Breast epithelium (tissue), 4 donors: ENCODE measurements at regions not wholly inside any gene's neighbourhood (a gene's known extent, or its start where the extent isn't known, plus 50 kb on each side); places are given as distances from the start of the nearest gene placed in this dataset.

Experiments
- DNase-seq, 2 donors: peaks; one replicate each; pipeline ENCODE4 v3.0.0-alpha.2; 2019; ENCODE audit warnings: low spot score in 2 of 2
- H3K27ac ChIP-seq, 2 donors: fragments of 200-600 bp; sonication (generic) in 1 of 2; one replicate each; pipeline ENCODE4 v1.5.1; 2016 to 2019; ENCODE audit warnings: mild to moderate bottlenecking in 1 of 2
- H3K27me3 ChIP-seq, 2 donors: fragments of 200-600 bp; sonication (generic) in 1 of 2; one replicate each; pipeline versions ENCODE4 v1.5.1 to v1.6.0; 2017 to 2019; ENCODE audit warnings: control low read depth in 1 of 2, mild to moderate bottlenecking in 1 of 2
- H3K36me3 ChIP-seq: fragments of 200-600 bp; one replicate; pipeline ENCODE4 v1.5.1; 2019
- H3K4me1 ChIP-seq, 2 donors: fragments of 200-600 bp; sonication (generic); one replicate each; pipeline ENCODE4 v1.5.1; 2016 to 2019; ENCODE audit warnings: control low read depth in 1 of 2
- H3K4me3 ChIP-seq, 3 donors: fragments of 200-600 bp; sonication (generic); 1 replicate in 2 of 3; 2 replicates in 1 of 3; pipeline ENCODE4 v1.5.1; 2016 to 2019; ENCODE audit warnings: mild to moderate bottlenecking in 3 of 3, moderate library complexity in 2 of 3
- H3K9me3 ChIP-seq, 2 donors: fragments of 200-600 bp; sonication (generic) in 1 of 2; one replicate each; pipeline ENCODE4 v1.5.1; 2016 to 2019; ENCODE audit warnings: control low read depth in 1 of 2
- CTCF ChIP-seq, 3 donors: fragments of 450-650 bp; IDR thresholded peaks; one replicate each; pipeline ENCODE4 v1.5.1; 2016 to 2017; ENCODE audit warnings: antibody characterized with exemption in 3 of 3, mild to moderate bottlenecking in 3 of 3, moderate library complexity in 3 of 3
- POLR2A ChIP-seq: fragments of 450-650 bp; IDR thresholded peaks from one replicate; pipeline ENCODE4 v1.6.1; 2016; ENCODE audit warnings: antibody characterized with exemption, mild to moderate bottlenecking, moderate library complexity
- POLR2AphosphoS5 ChIP-seq, 3 donors: sonication (generic); formaldehyde crosslinking; IDR thresholded peaks; one replicate each; pipeline ENCODE4 v1.6.1; 2017; ENCODE audit warnings: antibody characterized with exemption in 3 of 3
- intact Hi-C: fragments of 100-400 bp; cut with DNase I; formaldehyde crosslinking; loops from one replicate; pipeline ENCODE4 v1.15.1; 2023; ENCODE audit warnings: low total_unique reads

DNA sequence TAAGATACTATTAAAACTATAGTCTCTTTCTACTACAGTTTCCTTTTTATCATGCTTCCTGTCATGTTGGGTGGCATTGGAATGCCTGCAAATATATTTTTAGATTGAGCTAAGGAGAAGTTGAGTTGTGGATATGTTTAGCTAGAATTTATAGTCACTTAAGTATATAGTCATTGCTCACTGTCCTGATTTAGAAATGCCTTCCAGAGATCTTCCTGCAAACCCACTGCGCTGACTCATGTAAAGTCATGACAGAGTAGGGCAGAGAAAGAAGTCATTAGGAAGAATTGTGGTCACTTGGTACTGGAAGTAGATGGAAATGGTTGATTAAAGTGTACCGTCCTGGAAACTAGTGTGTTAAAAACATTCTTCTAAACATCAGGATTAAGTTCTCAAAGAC, 490.3 kb upstream of the PABPC4L start:
- Histone ChIP-seq H3K9me3 (no peaks in the 10 kb centered on the region), H3K4me1 (no peaks in the 10 kb centered on the region), H3K36me3 (no peaks in the 10 kb centered on the region), H3K4me3 (no peak overlapping the region), H3K27me3 (no peaks in the 10 kb centered on the region), H3K27ac (no peak overlapping the region)
- no peak for DNase-seq
- TF ChIP-seq CTCF (IDR thresholded peaks at IDR 0.05): no peak
- no peak for TF ChIP-seq POLR2A
- TF ChIP-seq POLR2AphosphoS5 (IDR thresholded peaks at IDR 0.05): no peak
- intact Hi-C loops: no loop called here

DNA sequence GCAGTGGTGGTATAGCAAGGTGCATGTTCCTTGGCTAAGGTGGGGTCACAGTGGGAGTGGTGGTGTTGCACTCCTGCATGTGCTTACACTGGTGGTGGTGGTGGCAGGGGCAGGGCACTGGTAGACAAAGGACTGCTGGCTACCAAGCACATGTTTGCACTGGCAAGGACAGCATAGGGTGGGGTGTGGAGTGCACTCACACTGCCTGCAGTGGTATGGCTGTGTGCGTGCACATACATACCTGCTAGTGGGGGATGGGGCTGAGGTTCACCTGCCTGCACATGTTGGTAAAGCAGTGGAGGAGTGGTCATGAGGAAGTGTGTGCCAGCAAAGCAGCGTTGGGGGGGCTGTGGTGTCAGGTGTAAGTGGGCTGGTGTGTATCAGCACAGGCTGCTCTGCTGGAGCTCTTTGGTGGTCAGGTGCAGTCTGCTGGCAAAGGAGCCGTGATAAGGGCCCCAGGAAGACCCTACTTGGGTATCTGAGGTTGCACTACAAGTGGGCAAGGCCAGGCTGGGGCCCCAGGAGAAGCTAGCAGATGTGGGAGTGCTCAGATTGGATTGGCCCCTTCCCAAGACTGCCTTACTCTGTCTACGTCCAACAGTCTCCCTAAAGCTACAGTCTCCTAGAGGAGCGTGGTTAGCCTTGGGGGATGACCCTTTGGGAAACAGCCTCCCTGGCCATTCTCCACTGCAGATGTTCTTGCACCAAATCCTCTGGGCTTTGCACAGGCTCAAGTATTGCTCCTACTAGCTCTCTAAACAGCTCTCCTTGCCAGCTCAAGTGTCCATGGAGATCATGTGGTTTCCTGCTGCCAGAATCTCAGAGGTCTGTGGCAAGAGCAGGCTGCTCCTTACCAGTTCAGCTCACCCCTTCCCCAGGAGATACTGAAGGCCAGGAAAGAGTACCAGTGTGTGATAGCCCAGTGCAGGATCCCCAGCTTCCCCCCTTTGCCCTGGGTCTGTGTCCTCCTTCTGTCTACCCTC, 486.3 kb upstream of the PABPC4L start:
- DNase-seq: no peak
- no peak for TF ChIP-seq CTCF (IDR thresholded peaks at IDR 0.05)
- no peak for TF ChIP-seq POLR2A
- TF ChIP-seq POLR2AphosphoS5 (IDR thresholded peaks at IDR 0.05): no peak

DNA sequence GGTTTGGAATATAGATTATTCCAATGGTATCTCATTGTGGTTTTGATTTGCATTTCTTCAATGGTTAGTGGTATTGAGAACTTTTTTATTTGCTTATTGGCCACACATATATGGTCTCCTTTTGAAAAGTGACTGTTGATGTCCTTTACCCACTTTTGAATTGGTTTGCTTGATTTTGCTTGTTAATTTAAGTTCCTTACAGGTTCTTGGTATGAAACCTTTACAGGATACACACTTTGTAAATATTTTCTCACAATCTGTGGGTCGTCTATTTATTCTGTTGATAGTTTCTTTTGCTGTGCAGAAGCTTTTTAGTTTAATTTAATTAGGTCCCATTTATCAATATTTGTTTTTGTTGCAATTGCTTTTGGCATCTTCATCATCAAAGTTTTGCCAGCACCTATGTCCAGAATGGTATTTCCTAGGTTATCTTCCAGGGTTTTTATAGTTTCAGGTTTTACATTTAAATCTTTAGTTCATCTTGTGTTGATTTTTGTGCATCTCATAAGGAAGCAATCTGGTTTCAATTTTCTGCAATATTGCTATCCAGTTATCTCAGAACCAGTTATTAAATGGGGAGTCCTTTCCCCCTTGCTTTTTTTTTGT, 475.7 kb upstream of the PABPC4L start:
- H3K9me3 ChIP-seq: no peaks in the 10 kb centered on the region
- no peaks in the 10 kb centered on the region for H3K4me1 ChIP-seq
- DNase-seq: no peak
- H3K27ac ChIP-seq: no peak overlapping the region
- no peaks in the 10 kb centered on the region for H3K27me3 ChIP-seq
- TF ChIP-seq CTCF (IDR thresholded peaks at IDR 0.05) (no peak), POLR2AphosphoS5 (IDR thresholded peaks at IDR 0.05) (no peak), POLR2A (no peak)
- no peak overlapping the region for H3K4me3 ChIP-seq
- H3K36me3 ChIP-seq: no peaks in the 10 kb centered on the region
- intact Hi-C loops: no loop called here

More for the DNA sequence above, 486.3 kb upstream of the PABPC4L start:
- no peaks in the 10 kb centered on the region for H3K4me1 ChIP-seq
- H3K27ac ChIP-seq: no peak overlapping the region
- H3K36me3 ChIP-seq: no peaks in the 10 kb centered on the region
- no peak overlapping the region for H3K4me3 ChIP-seq
- H3K27me3 ChIP-seq: no peaks in the 10 kb centered on the region
- intact Hi-C loops: no loop called here
- no peaks in the 10 kb centered on the region for H3K9me3 ChIP-seq

DNA sequence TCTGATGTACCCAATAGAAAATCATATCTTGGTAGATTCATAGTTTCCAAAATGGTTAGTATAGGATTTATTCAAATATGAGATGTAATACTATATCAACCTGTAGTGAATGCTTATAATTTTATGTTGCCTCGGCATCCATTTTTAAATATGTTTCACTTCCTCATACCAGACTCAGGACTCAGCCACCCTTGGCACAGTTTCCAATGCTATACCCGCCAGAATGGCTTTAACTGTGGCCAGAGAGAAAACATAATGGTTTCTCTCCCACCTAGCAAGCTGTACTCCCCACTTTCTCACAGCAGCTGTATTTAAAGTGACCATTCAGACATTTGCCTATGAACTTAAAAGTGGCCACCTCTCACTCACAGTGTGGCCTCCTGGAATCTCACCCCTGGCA, 466.6 kb upstream of the PABPC4L start:
- Histone ChIP-seq H3K27me3 (no peaks in the 10 kb centered on the region), H3K4me3 (no peak overlapping the region), H3K27ac (no peak overlapping the region), H3K9me3 (peaks cover 0 to 3% of the 10 kb centered on the region in 2 donors), H3K4me1 (no peaks in the 10 kb centered on the region), H3K36me3 (no peaks in the 10 kb centered on the region)
- intact Hi-C loops: no loop called here
- DNase-seq: no peak
- TF ChIP-seq CTCF (IDR thresholded peaks at IDR 0.05) (no peak), POLR2A (no peak), POLR2AphosphoS5 (IDR thresholded peaks at IDR 0.05) (no peak)

GRCh38 chr4:134666640-134667039, 465.1 kb upstream of the PABPC4L start:
- DNase-seq: no peak
- no peaks in the 10 kb centered on the region for H3K36me3 ChIP-seq
- no peak overlapping the region for H3K4me3 ChIP-seq
- intact Hi-C loops: no loop called here
- H3K27me3 ChIP-seq: no peaks in the 10 kb centered on the region
- H3K4me1 ChIP-seq: no peaks in the 10 kb centered on the region
- H3K27ac ChIP-seq: no peak overlapping the region
- peaks cover 0 to 3% of the 10 kb centered on the region in 2 donors for H3K9me3 ChIP-seq
- no peak for TF ChIP-seq CTCF (IDR thresholded peaks at IDR 0.05)
